GM23338 (cell line): ENCODE measurements at regions not wholly inside any gene's neighbourhood (a gene's known extent, or its start where the extent isn't known, plus 50 kb on each side); places are given as distances from the start of the nearest gene placed in this dataset.

ENCODE experiments used
- ATAC-seq: fragments of 200-7000 bp; cut with Tn5 transposase; 3 replicates; pipeline ENCODE4 v1.9.1; 2020
- DNase-seq: peaks from one replicate; pipeline ENCODE4 v3.0.0-alpha.2; 2015; ENCODE audit warnings: low spot score
- H2AFZ ChIP-seq: fragments of 200-600 bp; sonication (generic); 2 replicates; pipeline ENCODE4 v1.8.0; 2016; ENCODE audit warnings: antibody characterized with exemption, mild to moderate bottlenecking, moderate library complexity
- H3F3A ChIP-seq: fragments of 200-600 bp; sonication (generic); replicated peaks from 2 replicates; pipeline ENCODE4 v1.8.0; 2017; ENCODE audit warnings: antibody characterized with exemption, mixed run types, low read depth
- H3K27ac ChIP-seq: fragments of 200-600 bp; sonication (generic); 2 replicates; pipeline ENCODE4 v1.6.1; 2016; ENCODE audit warnings: low read depth
- H3K27me3 ChIP-seq: fragments of 200-600 bp; sonication (generic); 2 replicates; pipeline ENCODE4 v1.8.0; 2016; ENCODE audit warnings: mild to moderate bottlenecking, mixed run types, moderate library complexity; ENCODE audit not compliant: insufficient read depth
- H3K36me3 ChIP-seq: fragments of 200-600 bp; sonication (generic); 2 replicates; pipeline ENCODE4 v1.8.0; 2016; ENCODE audit warnings: mild to moderate bottlenecking; ENCODE audit not compliant: insufficient read depth
- H3K4me1 ChIP-seq: fragments of 200-600 bp; sonication (generic); 2 replicates; pipeline ENCODE4 v1.8.0; 2016; ENCODE audit warnings: mild to moderate bottlenecking, moderate library complexity; ENCODE audit not compliant: insufficient read depth
- H3K4me2 ChIP-seq: fragments of 200-600 bp; sonication (generic); 2 replicates; pipeline ENCODE4 v1.7.1; 2017; ENCODE audit warnings: mixed run types
- H3K4me3 ChIP-seq: fragments of 200-600 bp; sonication (generic); 2 replicates; pipeline ENCODE4 v1.6.1; 2016; ENCODE audit warnings: mixed run types
- H3K79me2 ChIP-seq: fragments of 200-600 bp; sonication (generic); replicated peaks from 2 replicates; pipeline ENCODE4 v1.8.0; 2017; ENCODE audit warnings: mild to moderate bottlenecking; ENCODE audit not compliant: insufficient read depth
- H3K9me2 ChIP-seq: fragments of 200-600 bp; sonication (generic); 2 replicates; pipeline ENCODE4 v1.8.0; 2017; ENCODE audit not compliant: insufficient read depth
- H4K20me1 ChIP-seq: fragments of 200-600 bp; sonication (generic); replicated peaks from 2 replicates; pipeline ENCODE4 v1.8.0; 2017; ENCODE audit warnings: mild to moderate bottlenecking; ENCODE audit not compliant: insufficient read depth
- H3K27ac Mint-ChIP-seq: 2 replicates; pipeline ENCODE4 v1.8.0; 2020; ENCODE audit warnings: inconsistent platforms, mild to moderate bottlenecking, moderate library complexity, mixed read lengths
- H3K27me3 Mint-ChIP-seq: 3 replicates; pipeline ENCODE4 v1.8.0; 2022; ENCODE audit warnings: low read depth, mild to moderate bottlenecking, moderate library complexity, mixed read lengths, inconsistent platforms; ENCODE audit not compliant: insufficient read depth, poor library complexity
- H3K36me3 Mint-ChIP-seq: 3 replicates; pipeline ENCODE4 v1.8.0; 2021; ENCODE audit warnings: low read depth, mild to moderate bottlenecking, inconsistent platforms, moderate library complexity, mixed read lengths
- H3K4me1 Mint-ChIP-seq: 3 replicates; pipeline ENCODE4 v1.8.0; 2020; ENCODE audit warnings: mild to moderate bottlenecking, inconsistent platforms, mixed read lengths
- H3K4me3 Mint-ChIP-seq: 3 replicates; pipeline ENCODE4 v1.8.0; 2021; ENCODE audit warnings: moderate library complexity, mild to moderate bottlenecking, inconsistent platforms, mixed read lengths
- H3K9me3 Mint-ChIP-seq: 3 replicates; pipeline ENCODE4 v1.8.0; 2020; ENCODE audit warnings: moderate library complexity, mild to moderate bottlenecking, inconsistent platforms, mixed read lengths
- CREB1 ChIP-seq: fragments of 250-450 bp; sonication (Bioruptor Pico); IDR thresholded peaks from 2 replicates; pipeline ENCODE4 v1.5.0; 2020; ENCODE audit warnings: low read depth, mild to moderate bottlenecking, moderate library complexity
- EZH2 ChIP-seq: fragments of 200-600 bp; sonication (generic); IDR thresholded peaks from one replicate; pipeline ENCODE4 v1.8.0; 2017; ENCODE audit warnings: antibody characterized with exemption, mild to moderate bottlenecking, low read depth; ENCODE audit not compliant: unreplicated experiment
- EZH2phosphoT487 ChIP-seq: fragments of 200-600 bp; sonication (generic); IDR thresholded peaks from one replicate; pipeline ENCODE4 v1.8.1; 2018; ENCODE audit warnings: antibody characterized with exemption; ENCODE audit not compliant: unreplicated experiment
- JUNB ChIP-seq: IDR thresholded peaks from one replicate; pipeline ENCODE4 v1.6.1; 2016; ENCODE audit warnings: antibody characterized with exemption; ENCODE audit not compliant: unreplicated experiment
- NANOG ChIP-seq: IDR thresholded peaks from 2 replicates; pipeline ENCODE4 v1.6.1; 2016; ENCODE audit warnings: antibody characterized with exemption, borderline replicate concordance
- POLR2AphosphoS5 ChIP-seq: IDR thresholded peaks from 2 replicates; pipeline ENCODE4 v1.6.1; 2016; ENCODE audit warnings: antibody characterized with exemption, low read depth
- STAT1 ChIP-seq: IDR thresholded peaks from one replicate; pipeline ENCODE4 v1.6.1; 2016; ENCODE audit warnings: antibody characterized with exemption; ENCODE audit not compliant: unreplicated experiment
- TF ChIP-seq, protein P1 (sequence below): fragments of 250-450 bp; sonication (Bioruptor Pico); IDR thresholded peaks from 2 replicates; pipeline ENCODE4 v1.5.0; 2020; ENCODE audit warnings: mild to moderate bottlenecking, moderate library complexity
- TF ChIP-seq, protein P2 (sequence below): IDR thresholded peaks from one replicate; pipeline ENCODE4 v1.6.1; 2018; ENCODE audit warnings: antibody characterized with exemption; ENCODE audit not compliant: unreplicated experiment

DNA sequence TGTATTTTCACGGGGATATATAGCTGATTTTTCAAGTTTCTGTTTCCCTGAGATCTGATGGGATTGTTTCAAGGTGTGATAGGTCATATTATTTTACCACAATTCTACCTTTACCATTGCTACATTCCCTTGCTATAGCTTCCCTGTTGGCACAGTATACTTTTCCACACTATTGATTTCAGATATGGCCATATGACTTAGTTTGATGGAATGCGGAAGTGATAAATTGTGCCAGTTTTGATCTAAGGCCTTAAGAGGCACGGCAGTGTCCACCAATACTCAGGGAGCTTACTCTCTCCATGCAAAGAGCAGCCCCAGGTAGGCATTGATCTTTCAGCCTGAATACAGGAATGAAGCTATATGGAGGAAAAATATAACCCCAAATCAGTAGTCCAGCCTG lies 315.7 kb downstream of the SLC16A7 start:
- H3K4me1 Mint-ChIP-seq: peaks cover 5% of the 10 kb centered on the region; the same call in 2 of the 3 replicates
- Histone ChIP-seq H3F3A (no peaks in the 10 kb centered on the region), H2AFZ (no peak overlapping the region; the same call in 1 of the 2 replicates), H3K79me2 (no peaks in the 10 kb centered on the region), H3K36me3 (no peaks in the 10 kb centered on the region), H3K4me3 (no peak overlapping the region), H3K9me2 (peaks cover 4% of the 10 kb centered on the region; the same call in 1 of the 2 replicates), H3K27me3 (no peaks in the 10 kb centered on the region), H4K20me1 (no peaks in the 10 kb centered on the region), H3K4me2 (no peak overlapping the region), H3K4me1 (no peaks in the 10 kb centered on the region), H3K27ac (no peak overlapping the region)
- H3K27me3 Mint-ChIP-seq: peaks cover 2% of the 10 kb centered on the region
- H3K27ac Mint-ChIP-seq: no peak overlapping the region
- no peaks in the 10 kb centered on the region for H3K9me3 Mint-ChIP-seq
- TF ChIP-seq NANOG (no peak), STAT1 (no peak), POLR2AphosphoS5 (no peak), EZH2phosphoT487 (no peak)
- TF ChIP-seq, protein P1, sequence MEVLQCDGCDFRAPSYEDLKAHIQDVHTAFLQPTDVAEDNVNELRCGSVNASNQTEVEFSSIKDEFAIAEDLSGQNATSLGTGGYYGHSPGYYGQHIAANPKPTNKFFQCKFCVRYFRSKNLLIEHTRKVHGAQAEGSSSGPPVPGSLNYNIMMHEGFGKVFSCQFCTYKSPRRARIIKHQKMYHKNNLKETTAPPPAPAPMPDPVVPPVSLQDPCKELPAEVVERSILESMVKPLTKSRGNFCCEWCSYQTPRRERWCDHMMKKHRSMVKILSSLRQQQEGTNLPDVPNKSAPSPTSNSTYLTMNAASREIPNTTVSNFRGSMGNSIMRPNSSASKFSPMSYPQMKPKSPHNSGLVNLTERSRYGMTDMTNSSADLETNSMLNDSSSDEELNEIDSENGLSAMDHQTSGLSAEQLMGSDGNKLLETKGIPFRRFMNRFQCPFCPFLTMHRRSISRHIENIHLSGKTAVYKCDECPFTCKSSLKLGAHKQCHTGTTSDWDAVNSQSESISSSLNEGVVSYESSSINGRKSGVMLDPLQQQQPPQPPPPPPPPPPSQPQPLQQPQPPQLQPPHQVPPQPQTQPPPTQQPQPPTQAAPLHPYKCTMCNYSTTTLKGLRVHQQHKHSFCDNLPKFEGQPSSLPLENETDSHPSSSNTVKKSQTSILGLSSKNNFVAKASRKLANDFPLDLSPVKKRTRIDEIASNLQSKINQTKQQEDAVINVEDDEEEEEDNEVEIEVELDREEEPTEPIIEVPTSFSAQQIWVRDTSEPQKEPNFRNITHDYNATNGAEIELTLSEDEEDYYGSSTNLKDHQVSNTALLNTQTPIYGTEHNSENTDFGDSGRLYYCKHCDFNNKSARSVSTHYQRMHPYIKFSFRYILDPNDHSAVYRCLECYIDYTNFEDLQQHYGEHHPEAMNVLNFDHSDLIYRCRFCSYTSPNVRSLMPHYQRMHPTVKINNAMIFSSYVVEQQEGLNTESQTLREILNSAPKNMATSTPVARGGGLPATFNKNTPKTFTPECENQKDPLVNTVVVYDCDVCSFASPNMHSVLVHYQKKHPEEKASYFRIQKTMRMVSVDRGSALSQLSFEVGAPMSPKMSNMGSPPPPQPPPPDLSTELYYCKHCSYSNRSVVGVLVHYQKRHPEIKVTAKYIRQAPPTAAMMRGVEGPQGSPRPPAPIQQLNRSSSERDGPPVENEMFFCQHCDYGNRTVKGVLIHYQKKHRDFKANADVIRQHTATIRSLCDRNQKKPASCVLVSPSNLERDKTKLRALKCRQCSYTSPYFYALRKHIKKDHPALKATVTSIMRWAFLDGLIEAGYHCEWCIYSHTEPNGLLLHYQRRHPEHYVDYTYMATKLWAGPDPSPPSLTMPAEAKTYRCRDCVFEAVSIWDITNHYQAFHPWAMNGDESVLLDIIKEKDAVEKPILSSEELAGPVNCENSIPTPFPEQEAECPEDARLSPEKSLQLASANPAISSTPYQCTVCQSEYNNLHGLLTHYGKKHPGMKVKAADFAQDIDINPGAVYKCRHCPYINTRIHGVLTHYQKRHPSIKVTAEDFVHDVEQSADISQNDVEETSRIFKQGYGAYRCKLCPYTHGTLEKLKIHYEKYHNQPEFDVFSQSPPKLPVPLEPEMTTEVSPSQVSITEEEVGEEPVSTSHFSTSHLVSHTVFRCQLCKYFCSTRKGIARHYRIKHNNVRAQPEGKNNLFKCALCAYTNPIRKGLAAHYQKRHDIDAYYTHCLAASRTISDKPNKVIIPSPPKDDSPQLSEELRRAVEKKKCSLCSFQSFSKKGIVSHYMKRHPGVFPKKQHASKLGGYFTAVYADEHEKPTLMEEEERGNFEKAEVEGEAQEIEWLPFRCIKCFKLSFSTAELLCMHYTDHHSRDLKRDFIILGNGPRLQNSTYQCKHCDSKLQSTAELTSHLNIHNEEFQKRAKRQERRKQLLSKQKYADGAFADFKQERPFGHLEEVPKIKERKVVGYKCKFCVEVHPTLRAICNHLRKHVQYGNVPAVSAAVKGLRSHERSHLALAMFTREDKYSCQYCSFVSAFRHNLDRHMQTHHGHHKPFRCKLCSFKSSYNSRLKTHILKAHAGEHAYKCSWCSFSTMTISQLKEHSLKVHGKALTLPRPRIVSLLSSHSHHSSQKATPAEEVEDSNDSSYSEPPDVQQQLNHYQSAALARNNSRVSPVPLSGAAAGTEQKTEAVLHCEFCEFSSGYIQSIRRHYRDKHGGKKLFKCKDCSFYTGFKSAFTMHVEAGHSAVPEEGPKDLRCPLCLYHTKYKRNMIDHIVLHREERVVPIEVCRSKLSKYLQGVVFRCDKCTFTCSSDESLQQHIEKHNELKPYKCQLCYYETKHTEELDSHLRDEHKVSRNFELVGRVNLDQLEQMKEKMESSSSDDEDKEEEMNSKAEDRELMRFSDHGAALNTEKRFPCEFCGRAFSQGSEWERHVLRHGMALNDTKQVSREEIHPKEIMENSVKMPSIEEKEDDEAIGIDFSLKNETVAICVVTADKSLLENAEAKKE (CRISPR knock-in tag): no peak
- no peak for DNase-seq
- H3K4me3 Mint-ChIP-seq: no peak overlapping the region
- no peaks in the 10 kb centered on the region for H3K36me3 Mint-ChIP-seq
- no peak for ATAC-seq

DNA sequence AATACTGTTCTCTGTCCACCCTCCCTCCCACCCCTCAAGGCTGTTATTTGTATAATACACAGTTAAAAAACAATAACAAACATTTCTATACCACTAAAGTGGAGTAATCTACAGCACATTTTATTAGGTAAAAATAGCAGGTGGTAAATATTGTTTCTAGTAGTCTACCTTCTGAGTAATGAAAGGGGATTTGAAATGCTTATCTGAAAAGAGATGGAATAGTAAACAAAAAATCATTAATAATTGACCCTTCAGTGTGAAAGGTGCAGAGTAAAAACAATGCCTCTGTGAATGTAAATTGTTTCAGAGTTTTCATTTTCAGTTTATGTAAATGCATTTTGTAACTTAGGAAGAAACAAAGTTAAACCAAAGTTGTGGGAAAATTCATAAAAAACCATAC lies 321.2 kb downstream of the SLC16A7 start:
- Histone ChIP-seq H2AFZ (no peak overlapping the region), H3F3A (no peaks in the 10 kb centered on the region), H4K20me1 (no peaks in the 10 kb centered on the region), H3K4me1 (no peaks in the 10 kb centered on the region), H3K4me3 (no peak overlapping the region), H3K27ac (no peak overlapping the region), H3K36me3 (no peaks in the 10 kb centered on the region), H3K27me3 (no peaks in the 10 kb centered on the region), H3K4me2 (no peak overlapping the region), H3K9me2 (0 out of 2 replicates have a peak, but pooled peaks cover 3% of the 10 kb centered on the region), H3K79me2 (no peaks in the 10 kb centered on the region)
- Mint-ChIP-seq H3K27ac (no peak overlapping the region), H3K9me3 (no peaks in the 10 kb centered on the region), H3K27me3 (peaks cover 1% of the 10 kb centered on the region), H3K4me3 (no peak overlapping the region), H3K4me1 (no peaks in the 10 kb centered on the region), H3K36me3 (no peaks in the 10 kb centered on the region)
- ATAC-seq (no peak), DNase-seq (no peak)
- TF ChIP-seq JUNB: no peak
- TF ChIP-seq EZH2: no peak
- TF ChIP-seq, protein P2, sequence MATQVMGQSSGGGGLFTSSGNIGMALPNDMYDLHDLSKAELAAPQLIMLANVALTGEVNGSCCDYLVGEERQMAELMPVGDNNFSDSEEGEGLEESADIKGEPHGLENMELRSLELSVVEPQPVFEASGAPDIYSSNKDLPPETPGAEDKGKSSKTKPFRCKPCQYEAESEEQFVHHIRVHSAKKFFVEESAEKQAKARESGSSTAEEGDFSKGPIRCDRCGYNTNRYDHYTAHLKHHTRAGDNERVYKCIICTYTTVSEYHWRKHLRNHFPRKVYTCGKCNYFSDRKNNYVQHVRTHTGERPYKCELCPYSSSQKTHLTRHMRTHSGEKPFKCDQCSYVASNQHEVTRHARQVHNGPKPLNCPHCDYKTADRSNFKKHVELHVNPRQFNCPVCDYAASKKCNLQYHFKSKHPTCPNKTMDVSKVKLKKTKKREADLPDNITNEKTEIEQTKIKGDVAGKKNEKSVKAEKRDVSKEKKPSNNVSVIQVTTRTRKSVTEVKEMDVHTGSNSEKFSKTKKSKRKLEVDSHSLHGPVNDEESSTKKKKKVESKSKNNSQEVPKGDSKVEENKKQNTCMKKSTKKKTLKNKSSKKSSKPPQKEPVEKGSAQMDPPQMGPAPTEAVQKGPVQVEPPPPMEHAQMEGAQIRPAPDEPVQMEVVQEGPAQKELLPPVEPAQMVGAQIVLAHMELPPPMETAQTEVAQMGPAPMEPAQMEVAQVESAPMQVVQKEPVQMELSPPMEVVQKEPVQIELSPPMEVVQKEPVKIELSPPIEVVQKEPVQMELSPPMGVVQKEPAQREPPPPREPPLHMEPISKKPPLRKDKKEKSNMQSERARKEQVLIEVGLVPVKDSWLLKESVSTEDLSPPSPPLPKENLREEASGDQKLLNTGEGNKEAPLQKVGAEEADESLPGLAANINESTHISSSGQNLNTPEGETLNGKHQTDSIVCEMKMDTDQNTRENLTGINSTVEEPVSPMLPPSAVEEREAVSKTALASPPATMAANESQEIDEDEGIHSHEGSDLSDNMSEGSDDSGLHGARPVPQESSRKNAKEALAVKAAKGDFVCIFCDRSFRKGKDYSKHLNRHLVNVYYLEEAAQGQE: no peak
- no peak for TF ChIP-seq STAT1
- no peak for TF ChIP-seq CREB1 (CRISPR knock-in tag)
